GM21825 (cell line): ENCODE measurements at regions not wholly inside any gene's neighbourhood (a gene's known extent, or its start where the extent isn't known, plus 50 kb on each side); places are given as distances from the start of the nearest gene placed in this dataset.
"Not testable (repeated sequence)": the region's sequence is repeated elsewhere in the genome, so short reads cannot be mapped to it uniquely, and the experiment has no call there.

ENCODE experiments used
- ATAC-seq: cut with Tn5 transposase; IDR thresholded peaks from one replicate; pipeline ENCODE4 v1.9.1; 2021; ENCODE audit warnings: mild to moderate bottlenecking, moderate library complexity; ENCODE audit not compliant: unreplicated experiment

DNA sequence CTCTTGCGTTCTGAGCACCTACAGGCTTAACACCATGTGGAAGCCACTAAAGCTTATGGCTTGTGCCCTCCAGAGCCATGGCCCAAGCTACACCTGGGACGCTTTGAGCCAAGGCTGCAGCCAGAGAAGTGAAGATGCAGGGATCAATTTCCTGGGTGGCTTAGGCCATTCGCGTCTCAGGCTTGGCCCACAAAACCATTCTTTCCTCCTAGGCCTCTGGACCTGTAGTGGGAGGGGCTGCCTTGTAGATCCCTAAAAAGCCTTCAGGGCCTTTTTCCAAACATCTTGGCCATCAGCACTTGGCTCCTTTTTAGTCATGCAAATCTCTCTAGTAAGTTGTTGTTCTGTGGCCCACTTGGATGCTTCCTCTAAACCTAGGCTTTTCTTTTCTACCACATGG is 401.7 kb upstream of the RUNX1 start:
- no peak for ATAC-seq

DNA sequence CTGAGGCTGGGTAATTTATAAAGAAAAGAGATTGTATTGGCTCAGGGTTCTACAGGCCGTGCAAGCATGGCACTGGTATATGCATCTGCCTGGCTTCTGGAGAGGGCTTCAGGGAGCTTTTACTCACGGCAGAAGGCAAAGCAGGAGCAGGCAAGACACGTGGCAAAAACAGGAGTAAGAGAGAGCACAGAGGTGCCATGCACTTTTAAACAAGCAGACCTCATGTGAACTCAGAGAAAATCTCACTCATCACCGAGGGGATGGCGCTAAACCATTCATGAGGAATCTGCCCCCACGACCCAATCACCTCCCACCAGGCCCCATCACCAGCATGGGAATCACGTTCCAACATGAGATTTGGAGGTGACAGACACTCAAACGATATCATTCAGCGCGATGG is 400.7 kb upstream of the RUNX1 start:
- no peak for ATAC-seq

DNA sequence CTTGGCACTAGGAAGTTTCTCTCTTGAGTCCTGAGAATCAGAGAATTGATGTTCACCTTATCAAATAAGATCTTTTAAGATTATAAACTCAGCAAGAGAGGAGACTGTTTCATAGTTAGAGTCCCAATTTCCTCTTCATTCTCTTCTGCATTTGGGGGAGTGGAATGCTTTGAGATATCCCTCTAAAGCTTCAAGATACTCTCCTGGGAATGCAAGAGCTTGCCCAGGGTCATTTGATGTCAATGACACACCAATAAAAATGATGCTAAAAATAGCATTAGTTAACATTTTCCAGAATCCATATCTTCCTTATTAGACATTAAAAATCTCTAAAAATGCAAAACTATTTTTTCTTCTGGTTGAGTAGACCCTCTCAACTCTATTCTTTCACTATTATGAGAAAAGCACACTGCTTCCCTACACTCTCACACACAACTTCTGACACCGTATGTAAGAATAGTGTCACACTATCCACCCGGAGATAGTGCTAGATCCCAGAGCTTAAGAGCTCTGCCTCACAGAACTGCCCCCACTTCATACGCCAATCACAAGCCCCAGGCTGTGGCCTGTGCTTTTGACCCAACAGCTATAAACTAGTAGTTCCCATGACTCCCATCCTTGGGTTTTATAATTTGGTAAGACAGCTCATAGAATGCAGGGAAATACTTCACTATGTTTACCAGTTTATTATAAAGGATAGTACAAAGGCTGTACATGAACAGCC is 399.9 kb upstream of the RUNX1 start:
- ATAC-seq = no peak

DNA sequence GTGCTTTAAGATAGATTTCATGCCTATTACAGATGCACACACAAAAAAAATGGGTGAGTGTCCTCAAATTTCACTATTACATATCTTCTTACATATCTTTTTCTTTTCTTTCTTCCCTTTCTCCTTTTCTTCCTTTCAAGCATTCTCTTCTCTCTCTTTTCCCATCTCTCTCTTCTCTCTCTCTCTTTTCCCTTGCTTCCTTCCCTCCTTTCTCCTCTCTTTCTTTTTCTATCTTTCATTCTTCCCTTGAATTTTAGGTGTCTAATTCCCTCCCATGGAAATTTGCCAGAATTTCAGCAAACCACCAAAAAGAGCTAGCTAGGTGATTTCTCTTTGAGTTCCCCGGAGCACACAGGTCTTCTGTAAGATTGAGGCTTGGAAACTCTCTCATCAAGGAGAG is 395.3 kb upstream of the RUNX1 start:
- ATAC-seq = no peak

DNA sequence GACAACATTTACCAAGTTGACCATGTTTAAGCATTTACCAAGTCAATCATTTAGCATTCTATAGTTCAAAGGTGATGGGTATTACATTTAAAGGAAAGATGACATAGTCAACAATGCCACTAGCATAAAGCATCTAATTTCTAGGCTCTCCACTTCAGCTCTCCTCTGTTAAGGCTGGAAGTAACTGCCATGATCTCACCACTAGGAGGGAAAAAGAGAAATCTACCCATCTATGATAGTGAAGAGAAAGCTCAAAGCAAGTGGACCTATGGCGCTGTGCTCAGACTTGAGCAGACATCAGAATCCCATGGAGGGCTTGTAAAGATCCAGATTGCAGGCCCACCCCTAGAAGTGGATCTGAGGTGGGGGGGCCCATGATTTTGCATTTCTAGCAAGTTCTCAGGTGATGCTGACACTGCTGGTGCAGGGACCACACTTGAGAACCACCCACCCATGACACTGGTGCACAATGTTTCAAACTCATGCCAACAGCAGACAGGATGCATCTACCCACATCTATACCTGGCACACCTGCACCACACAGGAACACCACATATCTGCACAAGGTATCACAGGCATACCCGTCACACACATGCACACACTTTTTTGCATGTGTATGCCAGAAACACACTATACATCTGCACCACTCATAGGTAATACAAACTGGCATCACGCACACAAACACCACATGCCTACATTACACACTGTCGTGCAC is 392.9 kb upstream of the RUNX1 start:
- ATAC-seq = no peak

DNA sequence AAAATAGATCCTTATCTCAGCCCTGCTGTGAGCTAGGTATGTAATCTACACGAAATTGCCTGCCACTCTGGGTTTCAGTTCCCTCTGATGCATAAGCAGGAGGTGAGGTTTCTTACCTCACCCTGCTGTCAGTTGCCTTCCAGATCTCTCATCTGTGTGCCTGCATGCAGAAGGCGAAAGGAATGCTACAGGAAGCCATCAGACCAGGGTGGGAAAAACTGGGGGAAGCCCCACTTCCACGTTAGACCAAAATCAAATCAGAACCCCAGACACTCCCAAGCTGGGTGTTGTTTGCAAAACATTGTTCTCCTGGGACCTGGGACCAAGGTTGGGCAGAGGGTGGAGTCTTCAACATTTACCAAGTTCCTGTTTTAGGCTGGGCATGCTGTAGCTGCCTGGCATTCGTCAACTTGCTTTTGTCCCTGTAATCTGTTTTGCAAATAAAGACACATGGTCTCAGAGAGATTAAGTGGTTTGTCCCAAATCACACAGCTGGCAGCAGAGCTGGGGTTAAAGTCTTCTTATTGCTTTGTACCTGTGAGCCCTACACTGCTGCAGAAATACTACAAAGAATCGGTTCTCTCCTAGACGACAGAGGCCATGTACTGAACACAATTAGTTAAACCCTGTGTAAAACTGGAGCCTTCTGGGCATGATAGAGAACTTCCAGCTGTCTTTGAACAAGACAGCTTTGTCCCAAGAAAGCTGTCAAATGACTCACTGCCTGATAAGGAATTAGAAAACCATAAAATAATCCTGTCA is 389.7 kb upstream of the RUNX1 start:
- ATAC-seq = peak; percentile 52

DNA sequence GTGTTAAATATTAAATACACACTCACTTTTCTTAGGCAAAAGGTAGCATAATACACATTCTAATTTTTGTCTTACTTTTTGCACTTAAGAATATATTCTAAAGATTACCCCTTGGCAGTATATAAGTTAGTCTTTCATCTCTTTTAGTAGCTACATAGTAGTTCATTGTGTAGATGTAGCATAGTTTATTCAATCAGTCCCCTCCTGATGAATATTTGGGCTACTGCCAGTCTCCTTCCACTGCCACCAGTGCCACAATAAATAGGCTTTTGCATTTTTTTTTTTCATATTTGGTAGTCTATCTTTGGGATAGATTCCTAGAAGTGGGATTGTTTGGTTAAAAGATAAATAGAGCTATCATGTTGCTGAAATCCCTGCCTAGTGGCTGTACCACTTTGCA is 388.8 kb upstream of the RUNX1 start:
- no peak for ATAC-seq

DNA sequence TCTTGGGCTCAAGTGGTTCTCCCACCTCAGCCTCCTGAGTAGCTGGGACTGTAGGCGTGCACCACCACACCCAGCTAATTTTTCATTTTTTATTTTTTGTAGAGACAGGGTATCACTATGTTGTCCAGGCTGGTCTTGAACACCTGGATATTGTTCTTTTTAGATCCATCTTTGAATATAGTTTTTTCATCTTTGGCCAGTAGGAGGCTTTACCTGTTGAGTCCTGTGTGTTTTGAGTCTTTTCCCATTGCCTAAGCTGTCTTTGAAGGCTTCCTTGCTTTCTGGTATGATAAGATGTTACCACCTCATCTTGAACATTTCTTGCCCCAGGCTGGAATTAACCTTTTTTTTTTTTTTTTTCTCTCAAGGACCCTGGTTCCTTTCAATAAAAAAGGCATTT is 387.8 kb upstream of the RUNX1 start:
- no peak for ATAC-seq

DNA sequence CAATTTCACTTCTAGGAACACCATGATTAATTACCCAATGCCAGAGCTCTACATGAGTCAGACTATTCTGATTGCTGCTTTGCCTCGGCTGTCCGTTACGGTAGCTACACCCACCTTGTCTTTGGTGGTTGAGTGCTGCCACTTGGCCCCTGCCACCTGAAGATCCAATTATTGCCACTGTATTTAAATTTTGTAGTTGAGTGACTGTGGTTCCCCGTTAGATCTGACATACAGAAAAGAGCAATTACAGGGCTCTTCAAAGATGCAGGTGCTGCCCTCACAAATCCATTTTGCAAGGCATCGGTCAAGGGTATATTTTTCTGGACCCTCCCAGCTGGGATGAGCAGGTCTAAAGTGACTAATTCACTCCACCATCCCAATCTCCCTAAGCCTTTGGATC is 383.5 kb upstream of the RUNX1 start:
- ATAC-seq = not testable (repeated sequence)

DNA sequence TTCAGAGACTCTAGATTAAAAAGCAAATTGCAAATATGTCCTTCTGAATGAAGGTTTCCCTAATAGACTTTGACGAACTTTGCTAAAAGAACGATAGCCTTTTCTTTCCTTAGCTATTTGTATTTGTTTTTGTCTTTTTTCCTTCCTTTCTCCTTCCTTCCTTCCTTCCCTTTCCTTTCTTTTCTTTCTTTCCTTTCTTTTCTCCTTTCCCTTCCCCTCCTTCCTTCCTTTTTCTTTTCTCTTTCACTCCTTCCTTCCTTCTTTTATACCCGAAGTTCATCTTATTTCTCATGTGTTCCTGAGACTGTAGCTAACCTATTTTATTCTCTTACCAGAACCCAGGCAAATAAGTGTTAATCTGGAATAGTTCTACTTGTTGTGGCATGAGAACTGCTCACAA is 381.2 kb upstream of the RUNX1 start:
- no peak for ATAC-seq

DNA sequence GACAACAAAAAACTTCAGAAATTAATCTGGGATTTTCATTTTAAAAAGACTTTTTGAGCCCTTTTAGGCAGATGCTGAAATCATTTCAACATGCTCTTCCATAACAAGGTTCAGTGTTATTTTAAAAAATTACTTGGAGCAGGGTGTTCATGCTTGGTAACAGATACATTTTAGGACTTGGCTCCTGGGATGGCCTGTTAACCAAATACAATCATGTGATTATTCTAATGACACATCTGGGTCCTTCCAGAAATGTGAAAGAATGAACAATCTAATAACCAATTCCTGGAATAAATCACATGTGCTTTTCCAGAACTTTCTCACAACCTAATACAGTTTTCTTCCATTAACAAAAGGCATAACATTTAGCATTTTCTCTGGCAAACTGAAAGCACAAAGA is 379.8 kb upstream of the RUNX1 start:
- ATAC-seq = no peak

DNA sequence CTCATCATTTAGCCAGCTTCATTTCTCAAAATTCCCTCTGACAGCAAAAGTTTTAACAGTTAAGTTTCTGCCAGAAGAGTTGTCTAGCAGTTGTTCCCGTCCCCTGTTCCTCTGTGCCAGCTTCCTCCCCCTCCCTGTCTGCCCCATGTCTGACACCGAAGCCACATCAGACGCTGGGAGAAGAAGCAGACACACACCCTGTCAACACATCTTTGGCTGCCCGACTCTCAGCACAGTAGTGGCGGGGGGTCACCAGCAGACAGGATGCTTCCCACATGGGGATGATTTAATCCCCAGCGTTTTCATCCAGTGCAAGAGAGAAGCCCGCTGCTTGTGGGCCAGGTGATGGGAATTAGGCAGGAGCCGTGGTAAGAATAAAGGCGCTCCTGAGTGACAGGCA is 379.4 kb upstream of the RUNX1 start:
- no peak for ATAC-seq

DNA sequence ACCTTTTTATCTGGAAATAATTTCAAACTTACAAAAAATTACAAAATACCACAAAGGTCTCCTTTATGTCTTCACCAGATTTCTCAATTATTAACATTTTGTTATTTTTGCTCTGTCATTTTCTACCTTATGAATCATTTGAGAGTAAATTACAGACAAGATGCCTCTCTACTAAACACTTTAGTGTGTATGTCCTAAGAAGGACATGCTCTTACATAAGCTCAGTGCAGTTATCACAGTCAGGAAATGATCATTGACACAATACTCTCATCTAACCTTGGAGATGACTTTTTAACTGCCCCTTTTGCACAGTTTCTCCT is 378.9 kb upstream of the RUNX1 start:
- ATAC-seq = no peak

DNA sequence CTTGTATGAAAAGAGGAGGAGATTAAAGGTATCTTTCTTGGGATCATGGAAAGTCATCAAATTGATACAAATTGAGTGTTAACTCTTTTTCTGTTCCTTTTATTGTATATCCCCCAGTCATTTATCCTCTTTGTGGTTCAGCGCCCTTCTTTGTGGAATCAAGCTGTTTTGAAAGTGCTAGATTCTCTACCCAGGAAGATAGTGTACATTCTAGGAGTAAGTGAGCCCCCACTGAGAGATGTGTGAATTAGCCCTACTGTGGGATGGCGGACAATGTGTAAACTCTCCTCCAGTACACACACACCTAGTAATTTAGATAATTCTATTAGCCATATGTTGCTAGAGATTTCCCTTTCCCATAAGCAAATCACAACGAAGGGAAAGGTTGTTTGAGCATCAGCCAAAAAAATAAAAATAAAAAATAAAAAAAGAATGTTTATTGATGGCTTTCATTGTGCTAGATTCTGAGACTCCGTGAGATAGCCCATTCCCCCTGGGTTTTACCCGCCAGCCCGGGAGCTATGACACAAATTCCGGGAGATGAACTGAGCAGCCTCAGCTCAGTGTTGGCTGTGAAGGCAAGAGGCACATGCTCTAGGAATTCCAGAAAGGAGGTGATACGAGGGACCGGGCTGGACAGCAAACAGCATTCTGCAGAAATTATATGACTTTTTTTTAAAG is 378.4 kb upstream of the RUNX1 start:
- no peak for ATAC-seq

DNA sequence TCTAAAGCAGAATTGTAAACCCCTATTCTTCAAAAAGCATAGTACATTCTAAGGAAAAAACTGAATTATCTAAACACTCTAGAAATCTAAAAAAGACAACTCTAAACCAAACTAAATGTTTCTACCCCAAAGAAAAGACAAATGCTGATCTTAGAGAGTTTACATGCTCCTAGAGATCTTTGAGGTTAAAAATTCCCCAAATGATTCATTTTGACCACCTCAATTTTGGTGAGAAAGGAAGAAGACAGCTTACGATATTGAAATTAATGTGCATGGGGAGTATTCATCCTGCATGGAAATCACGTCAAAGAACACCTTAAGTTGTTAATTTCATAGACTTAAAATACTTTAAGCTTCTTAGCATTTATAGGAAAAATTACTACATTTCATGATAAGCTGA is 377.8 kb upstream of the RUNX1 start:
- ATAC-seq = no peak

DNA sequence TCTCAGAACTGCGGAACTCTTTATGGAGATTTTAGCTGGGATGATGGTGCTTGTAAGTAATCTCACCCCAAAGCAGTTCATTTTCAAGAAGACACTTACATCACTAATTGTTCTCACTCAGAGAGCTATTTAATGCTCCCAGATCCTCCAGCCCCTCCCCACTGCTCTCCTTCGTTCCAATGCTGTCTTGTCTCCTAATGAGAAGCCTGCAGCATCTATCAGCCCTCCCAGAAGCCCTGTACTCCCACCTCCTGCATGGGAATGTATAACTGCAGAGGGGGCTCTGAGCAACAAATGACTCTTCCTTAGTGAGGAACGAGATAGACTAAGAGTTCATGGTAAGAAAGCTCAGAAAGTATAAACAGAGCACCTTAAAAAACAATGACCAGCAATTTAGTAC is 377.4 kb upstream of the RUNX1 start:
- no peak for ATAC-seq

DNA sequence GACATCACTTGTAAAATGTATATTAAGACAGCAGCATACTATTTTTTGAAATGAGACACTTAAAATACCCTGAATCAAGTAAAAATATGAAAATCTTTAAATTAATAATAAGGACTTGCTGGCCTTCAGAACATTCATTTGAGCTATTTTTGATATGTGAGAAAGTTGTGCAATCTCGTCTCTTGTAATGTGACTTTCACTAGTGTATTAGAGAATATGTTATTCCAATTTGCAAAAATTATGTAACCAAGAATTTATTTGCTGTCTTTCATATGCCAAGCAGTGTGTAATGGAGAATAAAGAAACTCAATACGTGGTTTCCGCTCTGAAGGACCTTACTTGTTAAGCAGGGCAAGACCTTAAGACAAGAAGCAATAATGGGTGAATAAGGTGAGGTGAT is 375.0 kb upstream of the RUNX1 start:
- ATAC-seq = no peak

DNA sequence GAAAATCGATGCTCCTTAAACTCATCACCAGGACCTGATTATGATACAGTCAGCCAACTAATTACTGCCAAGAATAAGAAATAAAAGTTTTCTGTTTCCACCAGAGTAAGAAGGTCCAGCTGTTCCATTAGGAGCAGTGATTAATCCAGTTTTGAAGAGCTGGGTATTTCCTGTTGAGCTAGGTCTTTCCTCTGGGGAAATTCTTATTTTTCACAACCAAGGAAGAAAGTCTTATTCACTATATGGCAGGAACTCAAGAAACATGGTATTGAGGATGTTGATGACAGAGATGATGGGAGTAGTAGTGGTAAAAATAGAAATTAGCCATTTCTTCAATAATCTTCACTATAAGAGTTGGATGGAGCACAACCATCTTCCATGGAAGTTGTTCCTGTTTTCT is 374.6 kb upstream of the RUNX1 start:
- ATAC-seq = no peak

DNA sequence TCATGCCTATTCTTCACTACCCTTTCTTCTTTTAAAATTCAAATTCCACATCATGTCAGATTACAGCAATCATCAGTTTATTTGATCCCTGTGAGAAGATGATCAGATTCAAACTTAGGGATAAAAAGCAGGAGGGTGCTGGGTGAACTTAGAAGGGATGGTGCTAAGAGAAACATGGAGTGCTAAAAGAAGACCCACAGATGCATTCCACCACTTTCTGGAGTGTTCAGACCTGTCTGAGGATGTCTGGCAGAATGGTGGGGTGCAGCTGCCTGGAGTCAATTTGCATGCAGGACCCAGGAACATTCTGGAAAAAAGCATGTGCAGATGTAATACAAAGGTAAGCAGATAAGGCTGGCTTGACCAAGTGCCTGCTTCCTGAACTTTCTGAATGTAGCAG is 372.9 kb upstream of the RUNX1 start:
- ATAC-seq = no peak

DNA sequence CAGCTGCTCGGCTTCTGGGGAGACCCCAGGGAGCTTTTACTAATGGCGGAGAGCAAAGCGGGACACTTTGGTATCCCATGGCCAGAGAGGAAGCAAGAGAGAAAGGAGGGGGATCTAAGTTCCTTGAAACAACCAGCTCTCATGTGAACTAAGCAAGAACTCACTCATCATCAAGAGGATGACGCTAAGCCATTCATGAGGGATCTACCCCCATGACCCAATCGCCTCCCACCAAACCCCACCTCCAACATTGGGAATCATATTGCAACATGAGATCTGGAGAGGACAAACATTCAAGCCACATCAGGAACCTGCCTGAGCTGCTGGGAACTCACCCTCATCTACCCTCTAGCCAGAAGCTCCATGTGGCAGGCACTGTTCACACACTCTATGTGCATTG is 372.1 kb upstream of the RUNX1 start:
- ATAC-seq = no peak

DNA sequence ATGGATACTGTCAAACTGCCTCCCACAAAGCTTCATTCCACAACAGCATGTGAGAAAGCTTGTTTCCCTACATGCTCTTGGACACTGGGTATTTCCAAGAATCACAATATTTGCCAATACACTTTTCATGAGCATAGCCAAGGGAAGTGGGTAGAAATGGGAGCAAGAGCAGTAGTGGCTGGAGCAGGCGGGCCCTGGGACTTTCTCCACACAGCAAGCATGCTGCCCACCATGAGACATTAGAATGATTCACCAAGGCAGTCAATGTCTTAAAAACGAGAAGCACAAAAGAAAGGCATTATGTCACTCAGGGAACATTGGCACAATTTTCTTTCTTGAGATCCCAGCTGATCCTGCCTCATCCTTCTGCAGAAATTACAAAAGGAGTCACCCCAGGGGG is 371.6 kb upstream of the RUNX1 start:
- ATAC-seq = no peak

DNA sequence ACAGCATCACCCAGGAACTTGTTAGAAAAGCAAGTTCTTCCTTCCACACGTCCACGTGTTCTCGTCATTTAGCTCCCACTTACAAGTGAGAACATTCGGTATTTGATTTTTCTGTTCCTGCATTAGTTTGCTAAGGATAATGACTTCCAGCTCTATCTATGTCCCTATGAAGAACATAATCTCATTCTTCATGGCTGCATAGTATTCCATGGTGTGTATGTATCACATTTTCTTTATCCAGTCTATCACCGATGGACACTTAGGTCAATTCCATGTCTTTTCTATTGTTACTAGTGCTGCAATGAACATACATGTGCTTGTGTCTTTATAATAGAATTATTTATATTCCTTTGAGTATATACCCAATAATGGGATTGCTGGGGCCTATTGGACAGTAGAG is 368.7 kb upstream of the RUNX1 start:
- ATAC-seq = no peak
